Sigmoid colon (tissue), 6 donors: ENCODE measurements at regions not wholly inside any gene's neighbourhood (a gene's known extent, or its start where the extent isn't known, plus 50 kb on each side); places are given as distances from the start of the nearest gene placed in this dataset.

Experiments used
- DNase-seq: peaks from one replicate; pipeline ENCODE4 v3.0.0-alpha.2; 2019
- H3K27ac ChIP-seq, 4 donors: fragments of 200-600 bp; sonication (generic); one replicate each; pipeline ENCODE4 v1.5.1; 2016 to 2019; ENCODE audit warnings: mild to moderate bottlenecking in 1 of 4
- H3K27me3 ChIP-seq, 3 donors: fragments of 200-600 bp; sonication (generic); one replicate each; pipeline ENCODE4 v1.5.1; 2019; ENCODE audit warnings: mild to moderate bottlenecking in 1 of 3
- H3K36me3 ChIP-seq, 4 donors: fragments of 200-600 bp; sonication (generic); one replicate each; pipeline ENCODE4 v1.5.1; 2016 to 2019
- H3K4me1 ChIP-seq, 4 donors: fragments of 200-600 bp; sonication (generic); one replicate each; pipeline ENCODE4 v1.5.1; 2017 to 2019
- H3K4me3 ChIP-seq, 4 donors: fragments of 200-600 bp; sonication (generic); one replicate each; pipeline ENCODE4 v1.5.1; 2017 to 2019; ENCODE audit warnings: mild to moderate bottlenecking in 2 of 4, moderate library complexity in 1 of 4
- H3K9me3 ChIP-seq, 4 donors: fragments of 200-600 bp in 3 of 4; sonication (generic) in 3 of 4; one replicate each; pipeline versions ENCODE4 v1.5.1 to v1.6.1; 2013 to 2019
- EP300 ChIP-seq, 4 donors: sonication (generic); formaldehyde crosslinking; IDR thresholded peaks; one replicate each; pipeline ENCODE4 v1.6.1; 2017; ENCODE audit warnings: antibody characterized with exemption in 4 of 4
- POLR2A ChIP-seq, 2 donors: fragments of 450-650 bp; IDR thresholded peaks; one replicate each; pipeline ENCODE4 v1.6.1; 2016; ENCODE audit warnings: antibody characterized with exemption in 2 of 2, mild to moderate bottlenecking in 2 of 2, moderate library complexity in 2 of 2
- POLR2AphosphoS5 ChIP-seq, 4 donors: sonication (generic); formaldehyde crosslinking; IDR thresholded peaks; one replicate each; pipeline ENCODE4 v1.6.1; 2017; ENCODE audit warnings: antibody characterized with exemption in 4 of 4
- WGBS, 2 donors: extraction: QIAGEN DNeasy Blood & Tissue Kit; methylation state at CpG; one replicate each; pipeline ENCODE4 v1.1.7; 2013; 5-methylcytosine and 5-hydroxymethylcytosine counted together
- intact Hi-C: fragments of 100-400 bp; cut with DNase I; formaldehyde crosslinking; loops from one replicate; pipeline ENCODE4 v1.15.1; 2023
- TF ChIP-seq, protein P1 (sequence below), 4 experiments: fragments of 450-650 bp in 3 of 4; fragments of 200-600 bp in 1 of 4; IDR thresholded peaks; one replicate each; pipeline ENCODE4 v1.5.1; 2016 to 2019; ENCODE audit warnings: antibody characterized with exemption in 4 of 4, mild to moderate bottlenecking in 3 of 4, moderate library complexity in 2 of 4
- donor health status: healthy with polysubstance abuse.
- donor health status: healthy.

DNA sequence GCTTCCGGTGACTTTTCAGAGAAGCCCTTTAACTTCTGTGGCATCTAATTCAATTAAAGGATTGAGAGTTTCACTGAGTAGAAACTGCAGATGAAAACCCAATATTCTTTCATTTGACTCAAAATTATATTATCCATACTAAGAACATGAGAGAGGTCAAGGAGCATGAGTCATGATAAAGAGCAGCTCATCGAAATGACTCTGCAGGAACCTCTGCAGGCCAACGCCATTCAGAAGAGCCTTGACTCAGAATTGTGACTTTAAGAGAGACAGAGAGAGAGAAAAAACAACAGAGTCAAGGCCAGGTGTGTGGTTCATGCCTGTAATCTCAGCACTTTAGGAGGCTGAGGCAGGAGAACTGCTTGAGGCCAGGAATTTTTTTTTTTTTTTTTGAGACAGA, 417.2 kb upstream of the XYLT1 start:
- H3K27me3 ChIP-seq, result no peaks in the 10 kb centered on the region
- H3K9me3 ChIP-seq, result no peaks in the 10 kb centered on the region
- intact Hi-C loops, result no loop called here
- WGBS, 2 donors, result 76 to 84% methylated on average over 3 of the region's 3 CpGs
- H3K4me1 ChIP-seq, result no peaks in the 10 kb centered on the region
- H3K27ac ChIP-seq, result no peak overlapping the region
- H3K4me3 ChIP-seq, result no peak overlapping the region
- no peak for TF ChIP-seq POLR2A (IDR thresholded peaks at IDR 0.05)
- TF ChIP-seq, protein P1, sequence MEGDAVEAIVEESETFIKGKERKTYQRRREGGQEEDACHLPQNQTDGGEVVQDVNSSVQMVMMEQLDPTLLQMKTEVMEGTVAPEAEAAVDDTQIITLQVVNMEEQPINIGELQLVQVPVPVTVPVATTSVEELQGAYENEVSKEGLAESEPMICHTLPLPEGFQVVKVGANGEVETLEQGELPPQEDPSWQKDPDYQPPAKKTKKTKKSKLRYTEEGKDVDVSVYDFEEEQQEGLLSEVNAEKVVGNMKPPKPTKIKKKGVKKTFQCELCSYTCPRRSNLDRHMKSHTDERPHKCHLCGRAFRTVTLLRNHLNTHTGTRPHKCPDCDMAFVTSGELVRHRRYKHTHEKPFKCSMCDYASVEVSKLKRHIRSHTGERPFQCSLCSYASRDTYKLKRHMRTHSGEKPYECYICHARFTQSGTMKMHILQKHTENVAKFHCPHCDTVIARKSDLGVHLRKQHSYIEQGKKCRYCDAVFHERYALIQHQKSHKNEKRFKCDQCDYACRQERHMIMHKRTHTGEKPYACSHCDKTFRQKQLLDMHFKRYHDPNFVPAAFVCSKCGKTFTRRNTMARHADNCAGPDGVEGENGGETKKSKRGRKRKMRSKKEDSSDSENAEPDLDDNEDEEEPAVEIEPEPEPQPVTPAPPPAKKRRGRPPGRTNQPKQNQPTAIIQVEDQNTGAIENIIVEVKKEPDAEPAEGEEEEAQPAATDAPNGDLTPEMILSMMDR (IDR thresholded peaks at IDR 0.05), result no peak
- TF ChIP-seq POLR2AphosphoS5 (IDR thresholded peaks at IDR 0.05), result no peak
- no peak for TF ChIP-seq EP300 (IDR thresholded peaks at IDR 0.05)
- DNase-seq, result no peak
- H3K36me3 ChIP-seq, result no peaks in the 10 kb centered on the region

DNA sequence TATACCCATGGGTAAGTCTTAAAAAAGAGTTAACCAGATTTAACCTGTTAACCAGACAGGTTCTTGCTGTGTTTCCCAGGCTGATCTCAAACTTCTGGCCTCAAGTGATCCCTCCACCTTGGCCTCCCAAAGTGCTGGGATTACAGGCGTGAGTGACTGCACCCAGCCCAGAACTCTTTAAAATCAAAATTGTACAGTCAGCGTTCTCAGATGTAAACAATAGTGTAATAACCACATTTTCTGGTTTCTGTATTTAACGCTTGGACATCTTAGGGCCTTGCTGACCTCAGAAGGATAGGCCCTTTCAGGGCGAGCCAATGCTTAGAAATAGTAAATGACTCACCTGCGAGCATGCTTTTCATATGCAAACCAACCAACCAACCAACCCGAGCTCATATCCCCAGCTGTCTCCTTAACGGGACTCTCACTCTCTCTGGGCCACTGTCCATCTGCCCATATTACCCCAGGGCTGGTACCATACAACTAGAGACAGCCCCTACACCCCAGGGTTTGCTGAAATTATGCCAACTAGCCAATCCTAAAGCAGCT, 415.0 kb upstream of the XYLT1 start:
- Histone ChIP-seq H3K27me3 (no peaks in the 10 kb centered on the region), H3K27ac (no peak overlapping the region), H3K36me3 (no peaks in the 10 kb centered on the region), H3K4me3 (no peak overlapping the region), H3K4me1 (no peaks in the 10 kb centered on the region), H3K9me3 (no peaks in the 10 kb centered on the region)
- intact Hi-C loops, result no loop called here
- no peak for DNase-seq
- WGBS, 2 donors, result 69 to 79% methylated on average over 7 of the region's 7 CpGs
- no peak for TF ChIP-seq POLR2A (IDR thresholded peaks at IDR 0.05)
- TF ChIP-seq, protein P1 (IDR thresholded peaks at IDR 0.05), result no peak
- TF ChIP-seq EP300 (IDR thresholded peaks at IDR 0.05), result no peak
- TF ChIP-seq POLR2AphosphoS5 (IDR thresholded peaks at IDR 0.05), result no peak

DNA sequence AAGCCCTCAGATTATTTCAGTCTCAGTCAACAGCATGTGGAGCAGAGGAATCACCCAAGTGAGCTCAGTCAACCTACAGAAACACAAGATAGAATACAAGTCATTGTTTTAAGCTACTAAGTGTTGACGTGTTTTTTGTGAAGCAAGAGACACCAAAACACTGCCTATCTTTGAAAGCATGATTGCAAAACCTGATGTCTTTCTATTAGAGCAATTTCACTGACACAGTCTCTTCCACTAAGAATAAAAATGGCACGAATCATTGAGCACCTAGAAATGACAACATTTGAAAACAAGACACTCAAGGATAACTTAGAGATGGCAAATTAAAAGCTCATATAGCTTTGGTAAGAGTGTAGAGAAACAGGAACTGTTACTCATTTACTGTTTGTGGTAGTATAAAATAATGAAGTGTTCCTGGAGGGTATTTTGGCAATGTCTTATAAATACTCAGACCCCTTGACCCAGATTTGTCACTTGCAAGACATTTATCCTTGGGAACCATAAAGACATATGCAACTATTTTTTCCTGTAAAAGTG, 407.1 kb upstream of the XYLT1 start:
- H3K4me3 ChIP-seq, result no peak overlapping the region
- H3K27ac ChIP-seq, result no peak overlapping the region
- no peaks in the 10 kb centered on the region for H3K27me3 ChIP-seq
- intact Hi-C loops, result no loop called here
- H3K9me3 ChIP-seq, result no peaks in the 10 kb centered on the region
- TF ChIP-seq POLR2AphosphoS5 (IDR thresholded peaks at IDR 0.05) (no peak), EP300 (IDR thresholded peaks at IDR 0.05) (no peak), POLR2A (IDR thresholded peaks at IDR 0.05) (no peak)
- TF ChIP-seq, protein P1 (IDR thresholded peaks at IDR 0.05), result no peak
- H3K4me1 ChIP-seq, result no peaks in the 10 kb centered on the region
- no peak for DNase-seq
- H3K36me3 ChIP-seq, result no peaks in the 10 kb centered on the region
- 71 to 85% methylated on average over 2 of the region's 2 CpGs for WGBS, 2 donors

DNA sequence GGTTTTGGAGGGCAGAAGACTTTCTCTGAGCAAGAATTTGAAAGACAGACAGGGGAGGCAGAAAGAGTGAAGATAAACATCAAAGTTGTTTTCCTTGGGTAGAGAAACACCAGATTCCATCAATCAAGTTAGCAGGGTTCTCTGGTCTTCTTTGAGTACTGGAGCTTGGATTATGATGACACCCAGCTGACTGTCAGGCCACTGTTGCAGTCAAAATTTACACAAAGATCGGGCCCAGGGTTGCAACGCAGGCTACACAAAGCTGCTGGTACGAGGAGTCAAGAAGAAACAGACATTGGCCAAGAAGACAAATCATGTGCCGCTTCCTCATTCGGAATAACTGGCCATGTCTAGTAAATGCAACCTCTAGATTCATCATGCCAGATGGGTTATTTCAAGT, 396.2 kb upstream of the XYLT1 start:
- no peaks in the 10 kb centered on the region for H3K9me3 ChIP-seq
- no peak for DNase-seq
- intact Hi-C loops, result no loop called here
- WGBS, 2 donors, result 77% methylated on average over 5 of the region's 5 CpGs
- H3K4me3 ChIP-seq, result no peak overlapping the region
- H3K27ac ChIP-seq, result no peak overlapping the region
- no peaks in the 10 kb centered on the region for H3K4me1 ChIP-seq
- TF ChIP-seq, protein P1 (IDR thresholded peaks at IDR 0.05), result no peak
- TF ChIP-seq EP300 (IDR thresholded peaks at IDR 0.05) (no peak), POLR2A (IDR thresholded peaks at IDR 0.05) (no peak), POLR2AphosphoS5 (IDR thresholded peaks at IDR 0.05) (no peak)
- H3K36me3 ChIP-seq, result no peaks in the 10 kb centered on the region
- H3K27me3 ChIP-seq, result no peaks in the 10 kb centered on the region

DNA sequence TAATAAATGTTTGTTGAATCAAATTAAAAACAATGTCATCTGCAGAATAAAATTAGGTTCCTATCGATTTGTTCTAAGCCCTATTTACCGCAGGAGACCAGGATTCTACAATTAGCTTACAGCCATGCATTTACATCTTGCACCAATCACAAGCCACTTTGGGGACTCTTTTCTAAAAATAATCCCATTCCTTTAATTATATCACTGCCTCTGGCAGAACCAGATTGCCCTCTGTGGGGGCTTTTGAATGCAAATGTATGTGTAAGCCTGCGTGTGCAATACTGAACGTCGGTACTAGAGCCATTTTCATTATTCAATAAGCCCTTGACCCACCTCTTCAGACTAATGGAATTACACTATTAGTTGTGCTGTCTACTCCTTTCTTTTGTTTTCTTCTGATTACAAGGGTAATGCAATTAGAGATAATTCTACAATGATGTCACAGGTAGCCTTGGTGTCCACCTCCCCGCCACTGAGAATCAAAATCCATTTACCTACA, 391.3 kb upstream of the XYLT1 start:
- WGBS, 2 donors, result 91 to 92% methylated on average over 6 of the region's 6 CpGs
- Histone ChIP-seq H3K4me1 (no peaks in the 10 kb centered on the region), H3K9me3 (no peaks in the 10 kb centered on the region), H3K27me3 (no peaks in the 10 kb centered on the region), H3K36me3 (no peaks in the 10 kb centered on the region), H3K4me3 (no peak overlapping the region), H3K27ac (no peak overlapping the region)
- intact Hi-C loops, result no loop called here
- no peak for DNase-seq
- TF ChIP-seq, protein P1 (IDR thresholded peaks at IDR 0.05), result no peak
- no peak for TF ChIP-seq EP300 (IDR thresholded peaks at IDR 0.05)
